Retina (tissue), 1 donor: ENCODE measurements at regions not wholly inside any gene's neighbourhood (a gene's known extent, or its start where the extent isn't known, plus 50 kb on each side); places are given as distances from the start of the nearest gene placed in this dataset.
A peak's percentile ranks its signal among the peaks of the same experiment; 100 is the strongest.

Experiments used
- DNase-seq: peaks from one replicate; pipeline ENCODE4 v3.0.0-alpha.2; 2016

GRCh38 chr13:52975969-52976368 lies 52.6 kb upstream of the OLFM4 start:
- no peak for DNase-seq

- DNase-seq, result peak; percentile 28
Measured at GRCh38 chr13:52975161-52975560, 53.5 kb upstream of the OLFM4 start.

GRCh38 chr13:52974711-52975110 lies 53.9 kb upstream of the OLFM4 start:
- DNase-seq, result no peak

GRCh38 chr13:52969373-52969772 lies 59.2 kb upstream of the OLFM4 start:
- peak; percentile 65 for DNase-seq

- peak; percentile 68 for DNase-seq
Measured at GRCh38 chr13:52968074-52968700, 60.4 kb upstream of the OLFM4 start.

GRCh38 chr13:52961987-52962386 lies 66.6 kb upstream of the OLFM4 start:
- no peak for DNase-seq

- peak; percentile 45 for DNase-seq
Measured at GRCh38 chr13:52961256-52961910, 67.2 kb upstream of the OLFM4 start.

- DNase-seq, result peak; percentile 46
Measured at GRCh38 chr13:52955472-52955874, 73.1 kb upstream of the OLFM4 start.

GRCh38 chr13:52954838-52955237 lies 73.8 kb upstream of the OLFM4 start:
- no peak for DNase-seq

GRCh38 chr13:52950436-52950956 lies 78.1 kb upstream of the OLFM4 start:
- DNase-seq, result no peak

GRCh38 chr13:52949742-52950141 lies 78.9 kb upstream of the OLFM4 start:
- DNase-seq, result no peak

- no peak for DNase-seq
Measured at GRCh38 chr13:52949044-52949443, 79.6 kb upstream of the OLFM4 start.

GRCh38 chr13:52947921-52948373 lies 80.7 kb upstream of the OLFM4 start:
- no peak for DNase-seq

GRCh38 chr13:52945348-52945747 lies 83.3 kb upstream of the OLFM4 start:
- DNase-seq, result no peak

- DNase-seq, result no peak
Measured at GRCh38 chr13:52944697-52945096, 83.9 kb upstream of the OLFM4 start.

- no peak for DNase-seq
Measured at GRCh38 chr13:52938065-52938464, 89.6 kb upstream of the PCDH8 start.

- DNase-seq, result no peak
Measured at GRCh38 chr13:52936806-52937205, 88.4 kb upstream of the PCDH8 start.

- peak; percentile 69 for DNase-seq
Measured at GRCh38 chr13:52934258-52934657, 85.8 kb upstream of the PCDH8 start.

- DNase-seq, result peak; percentile 72
Measured at GRCh38 chr13:52933547-52934210, 85.2 kb upstream of the PCDH8 start.

- no peak for DNase-seq
Measured at GRCh38 chr13:52933099-52933498, 84.7 kb upstream of the PCDH8 start.

- no peak for DNase-seq
Measured at GRCh38 chr13:52932649-52933048, 84.2 kb upstream of the PCDH8 start.

- peak; percentile 67 for DNase-seq
Measured at GRCh38 chr13:52931539-52932431, 83.3 kb upstream of the PCDH8 start.

- DNase-seq, result peak; percentile 56
Measured at GRCh38 chr13:52931131-52931530, 82.7 kb upstream of the PCDH8 start.
